PC-9 (cell line): ENCODE measurements at regions not wholly inside any gene's neighbourhood (a gene's known extent, or its start where the extent isn't known, plus 50 kb on each side); places are given as distances from the start of the nearest gene placed in this dataset.
A peak's percentile ranks its signal among the peaks of the same experiment; 100 is the strongest.

Experiments
- BruUV-seq: library from RNA; stranded (reverse); fragments of 400-500 nt; replicated peaks from 2 replicates; lab custom pipeline; 2021; lab: Mats Ljungman, UMichigan
- CTCF ChIA-PET: fragments of 300-600 bp; sonication (Branson Sonifier 250); formaldehyde crosslinking; loops from one replicate; lab custom pipeline; 2022; ENCODE audit warnings: antibody characterized with exemption; lab: Charles Lee
- POLR2A ChIA-PET: fragments of 300-600 bp; sonication (Branson Sonifier 250); formaldehyde crosslinking; loops from one replicate; lab custom pipeline; 2022; ENCODE audit warnings: antibody characterized with exemption; ENCODE audit not compliant: unreplicated experiment; lab: Charles Lee
- DNase-seq, 2 experiments: peaks; one replicate each; pipeline versions ENCODE4 v3.0.0 to v3.0.0-alpha.2; 2015 to 2022; ENCODE audit warnings: mixed read lengths in 1 of 2
- H2AFZ ChIP-seq: fragments of 200-600 bp; sonication (generic); 2 replicates; pipeline ENCODE4 v1.8.1; 2017; ENCODE audit warnings: antibody characterized with exemption
- H3F3A ChIP-seq: fragments of 200-600 bp; sonication (generic); 2 replicates; pipeline ENCODE4 v1.8.1; 2017; ENCODE audit warnings: antibody characterized with exemption, mild to moderate bottlenecking, low read depth; ENCODE audit not compliant: insufficient read depth
- H3K27ac ChIP-seq: fragments of 200-600 bp; sonication (generic); 2 replicates; pipeline ENCODE4 v1.6.1; 2016; ENCODE audit warnings: mixed run types
- H3K27me3 ChIP-seq: fragments of 200-600 bp; sonication (generic); 2 replicates; pipeline ENCODE4 v1.6.1; 2016; ENCODE audit warnings: low read depth, mixed run types; ENCODE audit not compliant: insufficient read depth
- H3K36me3 ChIP-seq: fragments of 200-600 bp; sonication (generic); 2 replicates; pipeline ENCODE4 v1.6.1; 2016; ENCODE audit warnings: low read depth, mixed run types
- H3K4me1 ChIP-seq: fragments of 200-600 bp; sonication (generic); replicated peaks from 2 replicates; pipeline ENCODE4 v1.6.1; 2016; ENCODE audit warnings: mixed run types; ENCODE audit not compliant: insufficient read depth
- H3K4me2 ChIP-seq: fragments of 200-600 bp; sonication (generic); 2 replicates; pipeline ENCODE4 v1.6.1; 2017; ENCODE audit warnings: mixed run types
- H3K4me3 ChIP-seq: fragments of 200-600 bp; sonication (generic); 2 replicates; pipeline ENCODE4 v1.6.1; 2016; ENCODE audit warnings: mixed run types
- H3K79me2 ChIP-seq: fragments of 200-600 bp; sonication (generic); 2 replicates; pipeline ENCODE4 v1.6.1; 2017; ENCODE audit warnings: low read depth, mixed run types
- H3K9me2 ChIP-seq: fragments of 200-600 bp; sonication (generic); 2 replicates; pipeline ENCODE4 v1.8.1; 2017; ENCODE audit warnings: mild to moderate bottlenecking; ENCODE audit not compliant: insufficient read depth
- H3K9me3 ChIP-seq: fragments of 200-600 bp; sonication (generic); 2 replicates; pipeline ENCODE4 v1.8.1; 2016; ENCODE audit warnings: low read depth; ENCODE audit not compliant: insufficient read depth
- H4K20me1 ChIP-seq: fragments of 200-600 bp; sonication (generic); 2 replicates; pipeline ENCODE4 v1.8.1; 2017; ENCODE audit not compliant: insufficient read depth
- EZH2 ChIP-seq: fragments of 200-600 bp; sonication (generic); IDR thresholded peaks from 2 replicates; pipeline ENCODE4 v1.8.0; 2017; ENCODE audit warnings: antibody characterized with exemption, low read depth
- intact Hi-C: fragments of 100-400 bp; cut with micrococcal nuclease; formaldehyde crosslinking; loops from one replicate; pipeline ENCODE4 v1.10.0; 2022; ENCODE audit not compliant: unreplicated experiment
- TF ChIP-seq, protein P1 (sequence below): fragments of 200-600 bp; sonication (generic); conservative IDR thresholded peaks from 2 replicates; pipeline ENCODE4 v1.6.1; 2017; ENCODE audit warnings: mixed run types, antibody characterized with exemption, mild to moderate bottlenecking, moderate library complexity

DNA sequence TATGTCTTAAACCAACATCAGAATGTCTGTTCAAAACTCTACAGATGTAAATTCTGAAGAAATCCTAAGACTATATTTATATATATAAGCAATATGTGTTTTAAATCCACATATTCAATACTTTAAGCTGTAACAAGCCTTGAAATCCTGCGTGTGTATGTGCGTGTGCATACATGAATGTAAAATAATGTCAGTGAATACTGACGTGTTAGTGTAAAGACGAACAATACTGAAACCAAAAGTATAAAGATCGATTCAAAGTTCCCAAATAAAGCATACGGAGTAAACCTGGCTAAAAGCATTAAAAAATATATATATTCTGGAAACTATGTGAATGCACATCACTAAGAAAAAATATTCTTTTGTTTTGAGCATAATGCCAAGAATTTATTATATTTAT is 668.6 kb upstream of the NCAM2 start:
- H3K9me2 ChIP-seq, result no peaks in the 10 kb centered on the region
- H3K4me2 ChIP-seq, result peak overlapping the region; percentile 66
- CTCF ChIA-PET, result no interaction called here
- no peaks in the 10 kb centered on the region for H3K27me3 ChIP-seq
- DNase-seq, result no peak
- no TSS peak for BruUV-seq
- H2AFZ ChIP-seq, result peak overlapping the region; percentile 61
- no peak for TF ChIP-seq EZH2
- TF ChIP-seq, protein P1, sequence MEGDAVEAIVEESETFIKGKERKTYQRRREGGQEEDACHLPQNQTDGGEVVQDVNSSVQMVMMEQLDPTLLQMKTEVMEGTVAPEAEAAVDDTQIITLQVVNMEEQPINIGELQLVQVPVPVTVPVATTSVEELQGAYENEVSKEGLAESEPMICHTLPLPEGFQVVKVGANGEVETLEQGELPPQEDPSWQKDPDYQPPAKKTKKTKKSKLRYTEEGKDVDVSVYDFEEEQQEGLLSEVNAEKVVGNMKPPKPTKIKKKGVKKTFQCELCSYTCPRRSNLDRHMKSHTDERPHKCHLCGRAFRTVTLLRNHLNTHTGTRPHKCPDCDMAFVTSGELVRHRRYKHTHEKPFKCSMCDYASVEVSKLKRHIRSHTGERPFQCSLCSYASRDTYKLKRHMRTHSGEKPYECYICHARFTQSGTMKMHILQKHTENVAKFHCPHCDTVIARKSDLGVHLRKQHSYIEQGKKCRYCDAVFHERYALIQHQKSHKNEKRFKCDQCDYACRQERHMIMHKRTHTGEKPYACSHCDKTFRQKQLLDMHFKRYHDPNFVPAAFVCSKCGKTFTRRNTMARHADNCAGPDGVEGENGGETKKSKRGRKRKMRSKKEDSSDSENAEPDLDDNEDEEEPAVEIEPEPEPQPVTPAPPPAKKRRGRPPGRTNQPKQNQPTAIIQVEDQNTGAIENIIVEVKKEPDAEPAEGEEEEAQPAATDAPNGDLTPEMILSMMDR, result no peak
- peak overlapping the region; percentile 44; the same call in 1 of the 2 replicates for H3K4me3 ChIP-seq
- no peaks in the 10 kb centered on the region for H4K20me1 ChIP-seq
- H3K9me3 ChIP-seq, result no peaks in the 10 kb centered on the region
- intact Hi-C loops, result no loop called here
- no peaks in the 10 kb centered on the region for H3K79me2 ChIP-seq
- H3K27ac ChIP-seq, result no peak overlapping the region
- POLR2A ChIA-PET, result no interaction called here
- no peaks in the 10 kb centered on the region for H3F3A ChIP-seq
- no peaks in the 10 kb centered on the region for H3K4me1 ChIP-seq
- no peaks in the 10 kb centered on the region for H3K36me3 ChIP-seq

GRCh38 chr21:20330652-20331051 is 667.6 kb upstream of the NCAM2 start:
- no peaks in the 10 kb centered on the region for H3K36me3 ChIP-seq
- no peaks in the 10 kb centered on the region for H3F3A ChIP-seq
- H3K9me2 ChIP-seq, result no peaks in the 10 kb centered on the region
- no peaks in the 10 kb centered on the region for H3K4me1 ChIP-seq
- H3K27me3 ChIP-seq, result no peaks in the 10 kb centered on the region
- H3K9me3 ChIP-seq, result no peaks in the 10 kb centered on the region
- TF ChIP-seq, protein P1, result no peak
- no peak for TF ChIP-seq EZH2
- POLR2A ChIA-PET, result no interaction called here
- intact Hi-C loops, result no loop called here
- H3K4me2 ChIP-seq, result peak overlapping the region; percentile 66
- H3K27ac ChIP-seq, result no peak overlapping the region
- H3K79me2 ChIP-seq, result no peaks in the 10 kb centered on the region
- 0 out of 2 replicates have a peak overlapping the region, but pooled peaks have one; percentile 61 for H2AFZ ChIP-seq
- DNase-seq, result no peak
- no peaks in the 10 kb centered on the region for H4K20me1 ChIP-seq
- BruUV-seq, result no TSS peak
- no peak overlapping the region for H3K4me3 ChIP-seq
- CTCF ChIA-PET, result no interaction called here

DNA sequence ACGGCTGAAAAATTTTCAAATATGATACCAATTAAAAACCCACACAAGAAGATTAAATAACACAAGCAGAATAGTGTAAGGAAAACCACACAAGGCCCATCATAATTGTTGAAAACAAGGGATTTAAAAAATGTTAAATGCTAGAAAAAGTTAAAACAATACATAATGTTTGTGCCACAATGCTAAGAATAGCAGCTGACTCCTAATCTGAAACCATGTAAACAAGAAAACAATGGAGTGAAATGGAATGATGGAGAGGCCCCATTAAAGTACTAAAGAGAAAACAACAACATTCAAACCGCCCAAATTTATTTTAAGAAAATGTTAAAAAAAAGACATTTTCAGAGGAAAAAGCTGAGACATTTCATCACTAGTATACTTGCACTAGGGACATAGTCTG is 663.6 kb upstream of the NCAM2 start:
- intact Hi-C loops, result no loop called here

More for the DNA sequence above, 663.6 kb upstream of the NCAM2 start:
- ChIA-PET CTCF (no interaction called here), POLR2A (no interaction called here)
- BruUV-seq, result no TSS peak
- no peak overlapping the region for H3K4me2 ChIP-seq
- no peaks in the 10 kb centered on the region for H3K9me2 ChIP-seq
- no peaks in the 10 kb centered on the region for H3K9me3 ChIP-seq
- no peak for TF ChIP-seq EZH2
- TF ChIP-seq, protein P1, result no peak
- no peaks in the 10 kb centered on the region for H3K79me2 ChIP-seq
- H3K4me1 ChIP-seq, result no peaks in the 10 kb centered on the region
- no peaks in the 10 kb centered on the region for H3K27me3 ChIP-seq
- no peaks in the 10 kb centered on the region for H3F3A ChIP-seq
- DNase-seq, result no peak
- H3K4me3 ChIP-seq, result no peak overlapping the region
- H4K20me1 ChIP-seq, result no peaks in the 10 kb centered on the region
- no peak overlapping the region for H2AFZ ChIP-seq
- H3K36me3 ChIP-seq, result no peaks in the 10 kb centered on the region
- H3K27ac ChIP-seq, result no peak overlapping the region
